RPMI7951 (cell line): ENCODE measurements at regions not wholly inside any gene's neighbourhood (a gene's known extent, or its start where the extent isn't known, plus 50 kb on each side); places are given as distances from the start of the nearest gene placed in this dataset.
"Not testable (repeated sequence)": the region's sequence is repeated elsewhere in the genome, so short reads cannot be mapped to it uniquely, and the experiment has no call there.

Experiments
- DNase-seq: peaks from one replicate; pipeline ENCODE4 v3.0.0-alpha.2; 2012; ENCODE audit warnings: low read depth

DNA sequence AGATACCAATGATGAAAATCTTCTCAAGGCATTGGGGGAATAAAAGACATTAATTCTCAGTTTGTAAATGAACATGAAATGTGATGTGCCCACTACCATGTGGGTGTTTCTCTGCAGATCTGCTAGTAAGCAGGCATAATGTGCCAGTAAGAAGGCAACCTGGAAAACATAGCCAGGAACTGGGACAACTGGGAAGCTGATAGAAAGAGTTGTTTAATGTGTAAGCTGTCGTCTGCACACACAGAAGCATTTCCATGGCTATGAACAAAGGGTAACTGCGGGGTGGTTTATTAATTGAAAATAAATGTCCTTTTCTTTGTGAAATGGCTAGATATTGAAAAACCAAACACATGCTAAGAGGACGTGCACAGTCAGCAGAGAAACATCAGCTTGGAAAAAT is 52.0 kb downstream of the ZC3H11B start:
- no peak for DNase-seq

DNA sequence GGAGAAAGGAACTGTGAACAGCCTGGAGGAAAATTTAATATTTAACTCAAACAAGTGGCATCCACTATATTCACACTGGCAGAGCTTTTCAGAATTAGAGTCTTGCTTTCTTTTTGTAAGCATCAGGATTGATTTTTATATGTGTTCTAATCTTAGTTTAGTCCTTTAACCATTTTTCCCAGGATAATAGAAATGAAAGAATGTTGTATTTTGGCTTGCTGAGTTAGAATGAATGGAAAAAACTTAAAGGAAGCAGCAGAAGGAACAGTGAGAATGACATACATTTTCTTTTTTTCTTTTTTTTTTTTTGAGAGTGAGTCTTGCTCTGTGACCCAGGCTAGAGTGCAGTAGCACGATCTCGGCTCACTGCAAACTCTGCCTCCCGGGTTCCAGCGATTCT is 53.0 kb downstream of the ZC3H11B start:
- DNase-seq = no peak

DNA sequence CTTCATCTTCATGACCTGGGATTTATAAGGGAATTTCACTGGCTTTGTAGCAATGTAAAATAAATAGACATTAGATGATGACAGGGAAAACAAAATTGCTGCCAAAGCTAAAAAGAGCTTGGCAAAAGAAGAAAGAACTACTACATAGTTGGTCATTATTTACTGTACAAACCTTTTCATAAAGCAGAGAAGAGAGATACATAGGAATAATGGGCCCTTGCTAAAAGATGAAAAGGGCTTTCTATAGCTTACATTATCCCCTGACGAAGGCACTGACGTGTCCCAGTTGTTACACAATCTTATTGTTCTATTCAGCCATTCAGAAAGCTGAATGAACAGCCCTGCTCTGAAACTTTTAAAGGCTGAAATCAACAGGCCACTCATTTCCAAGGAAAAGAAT is 57.1 kb downstream of the ZC3H11B start:
- peak; percentile 45 for DNase-seq

- peak; percentile 67 for DNase-seq
These were observed 57.7 kb downstream of the ZC3H11B start for GRCh38 chr1:219555031-219555692.

DNA sequence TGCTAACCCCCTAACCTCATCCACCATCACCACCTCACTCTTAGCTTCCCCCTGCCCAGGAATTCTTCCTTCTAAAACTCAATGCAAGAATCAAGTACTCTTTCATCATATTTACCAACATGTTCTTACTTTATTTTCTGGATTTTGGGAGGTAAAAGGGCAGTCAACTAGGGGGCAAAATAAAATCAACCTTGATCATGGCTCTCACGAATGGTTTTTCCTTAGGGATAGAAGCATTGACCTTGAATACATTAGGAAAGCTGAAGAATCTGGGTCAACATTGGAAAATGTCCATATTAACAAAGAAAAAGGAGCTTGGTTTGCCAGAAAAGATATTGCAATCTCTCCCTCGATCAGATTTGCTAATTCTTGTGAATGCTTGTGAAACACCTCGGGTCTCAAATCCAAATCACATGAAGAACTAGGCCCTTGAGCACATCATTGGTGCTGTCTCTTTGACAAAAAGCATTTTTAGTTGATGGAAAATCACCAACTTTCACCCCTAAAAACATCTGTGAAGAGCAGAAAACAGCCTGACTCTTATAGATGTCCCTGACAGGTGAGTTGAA is 58.9 kb downstream of the ZC3H11B start:
- no peak for DNase-seq

DNA sequence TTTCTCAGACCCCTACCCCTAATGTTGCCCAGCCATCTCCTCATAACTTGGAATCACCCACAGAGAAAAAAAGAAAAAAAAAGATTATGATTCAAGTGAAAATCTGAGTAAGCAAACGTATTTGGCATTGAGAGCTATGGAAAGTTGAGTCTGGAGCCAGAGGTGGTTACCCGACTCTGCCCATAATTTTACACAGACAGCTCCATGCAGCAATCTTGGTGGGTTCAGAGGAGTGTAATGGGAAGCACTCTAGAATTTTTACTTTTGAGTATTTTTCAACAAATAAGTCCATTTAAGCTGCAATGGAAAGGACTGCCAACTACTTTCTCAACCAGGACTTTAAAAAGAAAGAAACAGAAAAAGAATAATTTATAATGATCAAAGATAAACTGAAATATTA is 62.7 kb downstream of the ZC3H11B start:
- DNase-seq = no peak

- DNase-seq = peak; percentile 7
These were observed 63.7 kb downstream of the ZC3H11B start for GRCh38 chr1:219549215-219549614.

DNA sequence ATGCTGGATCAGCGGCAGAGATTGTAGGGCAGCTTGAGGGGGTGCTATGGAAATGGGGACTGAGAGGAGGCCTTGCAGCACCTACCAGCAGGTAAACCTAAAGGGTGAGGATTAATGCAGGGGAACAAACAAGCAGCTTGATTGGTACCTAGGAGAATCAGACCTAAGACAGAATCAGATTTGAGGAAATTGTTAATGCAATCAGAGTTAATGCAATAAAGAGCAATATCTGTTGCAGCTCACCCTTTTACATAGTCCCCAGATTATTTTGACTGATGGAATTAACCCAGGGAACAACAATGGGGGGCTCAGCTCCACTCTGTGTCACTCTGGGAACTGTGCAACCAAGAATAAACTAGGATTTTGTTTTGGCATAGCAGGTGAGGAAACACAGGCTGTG is 64.5 kb downstream of the ZC3H11B start:
- no peak for DNase-seq

GRCh38 chr1:219545756-219546155 is 67.1 kb downstream of the ZC3H11B start:
- not testable (repeated sequence) for DNase-seq

GRCh38 chr1:219544163-219544846 is 68.6 kb downstream of the ZC3H11B start:
- peak; percentile 21 for DNase-seq

GRCh38 chr1:219542828-219543518 is 69.9 kb downstream of the ZC3H11B start:
- DNase-seq = peak; percentile 62

DNA sequence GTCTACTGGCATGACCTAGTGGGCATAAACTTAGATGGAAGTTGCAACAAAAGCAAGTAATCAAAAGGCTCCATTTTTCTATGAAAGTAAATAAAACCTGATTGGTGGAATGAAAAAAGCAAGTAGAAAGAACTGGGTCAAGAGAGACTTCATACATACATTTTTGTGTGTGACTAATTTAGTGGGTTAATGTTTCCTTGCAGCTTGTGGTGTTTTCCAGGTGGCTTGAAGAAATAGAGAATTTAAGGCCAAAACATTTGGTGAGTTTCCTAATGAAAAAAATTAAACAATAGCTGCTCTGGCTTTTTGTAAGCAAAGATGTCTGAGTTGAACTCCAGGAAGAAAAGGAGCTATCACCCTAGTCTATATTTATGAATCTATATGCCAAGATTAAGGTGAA is 71.0 kb downstream of the ZC3H11B start:
- peak; percentile 6 for DNase-seq

GRCh38 chr1:219539645-219540254 is 73.2 kb downstream of the ZC3H11B start:
- no peak for DNase-seq

GRCh38 chr1:219538886-219539285 is 74.0 kb downstream of the ZC3H11B start:
- DNase-seq = no peak

GRCh38 chr1:219537223-219537631 is 75.7 kb downstream of the ZC3H11B start:
- DNase-seq = no peak

- no peak for DNase-seq
These were observed 76.9 kb downstream of the ZC3H11B start for GRCh38 chr1:219536038-219536437.

DNA sequence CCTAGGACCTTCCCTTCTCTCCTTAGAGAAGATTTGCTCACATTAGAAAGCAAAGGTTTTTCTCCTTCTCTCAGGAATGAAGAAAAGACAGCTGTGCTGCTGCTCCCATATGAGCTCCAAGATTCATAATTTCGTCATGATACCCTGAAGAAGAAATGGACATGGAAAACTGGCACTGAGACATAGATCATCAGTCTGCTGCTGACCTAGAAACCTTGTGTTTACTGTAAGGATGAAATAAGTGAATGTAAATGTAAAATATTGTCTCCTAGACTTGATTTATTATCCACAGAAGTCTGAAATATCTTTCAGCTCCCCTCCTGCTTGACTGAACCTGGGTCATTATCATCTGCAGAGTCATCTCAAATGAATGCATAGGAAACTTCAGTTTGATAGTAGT is 77.9 kb downstream of the ZC3H11B start:
- DNase-seq = no peak

- DNase-seq = peak; percentile 16
These were observed 79.6 kb downstream of the ZC3H11B start for GRCh38 chr1:219533280-219533679.

DNA sequence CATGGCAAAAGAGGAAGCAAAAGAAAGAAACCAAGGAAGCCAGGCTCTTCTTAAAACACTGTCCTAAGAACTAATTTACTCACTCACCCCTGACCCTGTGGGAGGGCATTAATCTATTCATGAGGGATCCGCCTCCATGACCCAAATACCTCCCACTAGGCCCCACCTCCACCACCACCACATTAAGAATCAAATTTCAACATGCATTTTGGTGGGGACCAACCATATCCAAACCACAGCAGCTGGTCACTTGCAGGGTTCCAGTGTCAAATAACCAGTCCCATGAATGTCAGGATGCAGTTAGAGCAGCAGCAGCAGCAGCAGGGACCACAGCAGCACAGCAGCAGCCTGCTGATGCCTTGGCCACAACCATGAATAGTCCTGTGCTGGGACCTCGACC is 83.8 kb downstream of the ZC3H11B start:
- DNase-seq = no peak

DNA sequence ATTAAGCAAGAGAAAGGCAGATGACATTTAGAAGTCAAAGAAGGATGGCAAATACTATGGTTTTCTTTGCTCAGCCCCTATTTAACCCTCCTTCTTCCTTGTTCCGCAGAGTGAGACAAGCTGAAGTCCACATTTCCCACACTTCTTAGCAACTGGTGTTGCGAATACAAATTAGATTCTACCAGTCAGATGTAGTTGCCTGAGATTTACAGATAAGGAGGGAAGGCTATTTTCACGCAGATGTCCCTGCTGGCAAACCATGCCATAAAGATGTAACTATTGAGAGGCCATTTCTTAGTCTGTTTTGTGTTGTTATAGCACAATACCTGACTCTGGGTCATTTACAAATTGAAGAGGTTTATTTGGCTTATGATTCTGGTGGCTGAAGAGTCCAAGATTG is 84.3 kb downstream of the ZC3H11B start:
- no peak for DNase-seq

GRCh38 chr1:219527994-219528393 is 84.9 kb downstream of the ZC3H11B start:
- DNase-seq = no peak

DNA sequence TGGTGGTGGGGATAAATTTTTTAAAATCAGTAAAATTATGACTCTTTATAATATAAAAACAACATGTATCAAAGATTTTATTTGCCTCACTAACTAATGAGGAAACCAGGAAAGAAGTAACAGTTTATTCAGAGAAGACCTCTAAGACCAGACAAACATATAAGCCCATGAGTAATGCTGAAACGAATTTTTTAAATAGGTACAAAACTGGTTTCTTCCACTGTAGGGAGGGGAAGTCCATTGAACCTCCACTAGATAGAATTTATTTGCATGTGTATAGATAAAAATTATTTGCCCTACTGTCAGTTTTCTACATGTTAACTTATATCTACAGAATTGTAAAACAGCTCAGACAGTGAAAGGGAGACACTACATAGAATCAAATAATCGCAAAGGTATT is 86.8 kb downstream of the ZC3H11B start:
- DNase-seq = no peak
